ENCODE measurements at regions not wholly inside any gene's neighbourhood (a gene's known extent, or its start where the extent isn't known, plus 50 kb on each side); places are given as distances from the start of the nearest gene placed in this dataset.

DNA sequence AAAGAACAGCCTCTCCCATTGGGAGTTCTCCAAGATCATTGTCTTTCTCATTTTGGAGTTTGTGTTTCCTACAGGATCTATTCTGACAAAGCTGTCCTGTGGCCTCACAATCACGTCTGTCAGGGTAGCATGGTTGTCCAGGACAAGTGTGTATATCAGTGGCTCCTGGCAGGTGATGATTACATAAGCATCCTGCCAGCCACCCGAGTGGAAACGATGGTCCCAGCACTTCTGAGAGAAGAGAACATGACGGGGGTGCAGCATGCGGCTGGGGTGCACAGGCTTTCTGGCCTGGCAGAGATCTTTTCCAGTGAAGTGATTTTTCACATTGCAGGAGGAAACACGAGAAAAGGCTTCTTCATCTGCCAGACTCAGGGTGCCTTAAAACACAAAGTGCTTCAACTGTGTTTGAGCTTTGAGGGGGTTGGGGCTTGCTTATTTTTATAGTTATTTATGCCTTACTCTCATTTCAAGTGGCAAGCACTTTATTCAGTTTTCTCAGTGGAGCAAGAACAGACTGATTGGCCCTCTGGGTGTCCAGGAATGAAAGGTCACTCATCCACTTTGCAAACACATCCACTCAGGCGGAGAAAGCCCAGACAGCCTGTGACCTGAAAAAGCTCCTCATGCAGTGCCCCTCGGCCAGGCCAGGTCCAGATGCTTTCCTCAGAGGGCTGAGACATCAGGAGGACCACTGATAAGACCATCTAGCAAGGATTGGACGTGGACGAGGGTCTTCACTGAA, 186.0 kb downstream of the DUSP10 start:
- TF ChIP-seq ARNTL (CRISPR knock-in tag; IDR thresholded peaks at IDR 0.05; ENCODE audit: borderline replicate concordance, low read depth) (no peak), ZNF565 (CRISPR knock-in tag; conservative IDR thresholded peaks at IDR 0.05; ENCODE audit: low read depth) (no peak), OSR1 (CRISPR knock-in tag; IDR thresholded peaks at IDR 0.05) (no peak), ESRRG (CRISPR knock-in tag; IDR thresholded peaks at IDR 0.05) (no peak), ZNF70 (CRISPR knock-in tag; IDR thresholded peaks at IDR 0.05) (no peak), TOX (CRISPR knock-in tag; IDR thresholded peaks at IDR 0.05; ENCODE audit: borderline replicate concordance) (no peak), RARB (CRISPR knock-in tag; IDR thresholded peaks at IDR 0.05) (no peak), PPARA (CRISPR knock-in tag; IDR thresholded peaks at IDR 0.05; ENCODE audit: borderline replicate concordance) (no peak), ZNF8 (CRISPR knock-in tag; IDR thresholded peaks at IDR 0.05) (no peak)
- TF ChIP-seq, protein P1, sequence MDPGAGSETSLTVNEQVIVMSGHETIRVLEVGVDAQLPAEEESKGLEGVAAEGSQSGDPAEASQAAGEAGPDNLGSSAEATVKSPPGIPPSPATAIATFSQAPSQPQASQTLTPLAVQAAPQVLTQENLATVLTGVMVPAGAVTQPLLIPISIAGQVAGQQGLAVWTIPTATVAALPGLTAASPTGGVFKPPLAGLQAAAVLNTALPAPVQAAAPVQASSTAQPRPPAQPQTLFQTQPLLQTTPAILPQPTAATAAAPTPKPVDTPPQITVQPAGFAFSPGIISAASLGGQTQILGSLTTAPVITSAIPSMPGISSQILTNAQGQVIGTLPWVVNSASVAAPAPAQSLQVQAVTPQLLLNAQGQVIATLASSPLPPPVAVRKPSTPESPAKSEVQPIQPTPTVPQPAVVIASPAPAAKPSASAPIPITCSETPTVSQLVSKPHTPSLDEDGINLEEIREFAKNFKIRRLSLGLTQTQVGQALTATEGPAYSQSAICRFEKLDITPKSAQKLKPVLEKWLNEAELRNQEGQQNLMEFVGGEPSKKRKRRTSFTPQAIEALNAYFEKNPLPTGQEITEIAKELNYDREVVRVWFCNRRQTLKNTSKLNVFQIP (CRISPR knock-in tag; IDR thresholded peaks at IDR 0.05; ENCODE audit: borderline replicate concordance, low read depth): no peak
- TF ChIP-seq, protein P2, sequence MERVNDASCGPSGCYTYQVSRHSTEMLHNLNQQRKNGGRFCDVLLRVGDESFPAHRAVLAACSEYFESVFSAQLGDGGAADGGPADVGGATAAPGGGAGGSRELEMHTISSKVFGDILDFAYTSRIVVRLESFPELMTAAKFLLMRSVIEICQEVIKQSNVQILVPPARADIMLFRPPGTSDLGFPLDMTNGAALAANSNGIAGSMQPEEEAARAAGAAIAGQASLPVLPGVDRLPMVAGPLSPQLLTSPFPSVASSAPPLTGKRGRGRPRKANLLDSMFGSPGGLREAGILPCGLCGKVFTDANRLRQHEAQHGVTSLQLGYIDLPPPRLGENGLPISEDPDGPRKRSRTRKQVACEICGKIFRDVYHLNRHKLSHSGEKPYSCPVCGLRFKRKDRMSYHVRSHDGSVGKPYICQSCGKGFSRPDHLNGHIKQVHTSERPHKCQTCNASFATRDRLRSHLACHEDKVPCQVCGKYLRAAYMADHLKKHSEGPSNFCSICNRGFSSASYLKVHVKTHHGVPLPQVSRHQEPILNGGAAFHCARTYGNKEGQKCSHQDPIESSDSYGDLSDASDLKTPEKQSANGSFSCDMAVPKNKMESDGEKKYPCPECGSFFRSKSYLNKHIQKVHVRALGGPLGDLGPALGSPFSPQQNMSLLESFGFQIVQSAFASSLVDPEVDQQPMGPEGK (CRISPR knock-in tag; IDR thresholded peaks at IDR 0.05; ENCODE audit: borderline replicate concordance): no peak
- no peak for ATAC-seq

GRCh38 chr1:221556435-221556834, 185.5 kb downstream of the DUSP10 start:
- TF ChIP-seq ZFP3 (CRISPR knock-in tag; IDR thresholded peaks at IDR 0.05): no peak
- TF ChIP-seq, protein P3, sequence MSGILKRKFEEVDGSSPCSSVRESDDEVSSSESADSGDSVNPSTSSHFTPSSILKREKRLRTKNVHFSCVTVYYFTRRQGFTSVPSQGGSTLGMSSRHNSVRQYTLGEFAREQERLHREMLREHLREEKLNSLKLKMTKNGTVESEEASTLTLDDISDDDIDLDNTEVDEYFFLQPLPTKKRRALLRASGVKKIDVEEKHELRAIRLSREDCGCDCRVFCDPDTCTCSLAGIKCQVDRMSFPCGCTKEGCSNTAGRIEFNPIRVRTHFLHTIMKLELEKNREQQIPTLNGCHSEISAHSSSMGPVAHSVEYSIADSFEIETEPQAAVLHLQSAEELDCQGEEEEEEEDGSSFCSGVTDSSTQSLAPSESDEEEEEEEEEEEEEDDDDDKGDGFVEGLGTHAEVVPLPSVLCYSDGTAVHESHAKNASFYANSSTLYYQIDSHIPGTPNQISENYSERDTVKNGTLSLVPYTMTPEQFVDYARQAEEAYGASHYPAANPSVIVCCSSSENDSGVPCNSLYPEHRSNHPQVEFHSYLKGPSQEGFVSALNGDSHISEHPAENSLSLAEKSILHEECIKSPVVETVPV (CRISPR knock-in tag; IDR thresholded peaks at IDR 0.05): no peak
- no peak for TF ChIP-seq PPARA (CRISPR knock-in tag; IDR thresholded peaks at IDR 0.05; ENCODE audit: borderline replicate concordance)
- no peak for TF ChIP-seq RARB (CRISPR knock-in tag; IDR thresholded peaks at IDR 0.05)
- no peak for TF ChIP-seq CSDC2 (CRISPR knock-in tag; IDR thresholded peaks at IDR 0.05)
- TF ChIP-seq TOX (CRISPR knock-in tag; IDR thresholded peaks at IDR 0.05; ENCODE audit: borderline replicate concordance): no peak
- no peak for TF ChIP-seq ZNF70 (CRISPR knock-in tag; IDR thresholded peaks at IDR 0.05)
- TF ChIP-seq, protein P2 (CRISPR knock-in tag; IDR thresholded peaks at IDR 0.05; ENCODE audit: borderline replicate concordance): no peak
- no peak for TF ChIP-seq OSR1 (CRISPR knock-in tag; IDR thresholded peaks at IDR 0.05)
- TF ChIP-seq, protein P4, sequence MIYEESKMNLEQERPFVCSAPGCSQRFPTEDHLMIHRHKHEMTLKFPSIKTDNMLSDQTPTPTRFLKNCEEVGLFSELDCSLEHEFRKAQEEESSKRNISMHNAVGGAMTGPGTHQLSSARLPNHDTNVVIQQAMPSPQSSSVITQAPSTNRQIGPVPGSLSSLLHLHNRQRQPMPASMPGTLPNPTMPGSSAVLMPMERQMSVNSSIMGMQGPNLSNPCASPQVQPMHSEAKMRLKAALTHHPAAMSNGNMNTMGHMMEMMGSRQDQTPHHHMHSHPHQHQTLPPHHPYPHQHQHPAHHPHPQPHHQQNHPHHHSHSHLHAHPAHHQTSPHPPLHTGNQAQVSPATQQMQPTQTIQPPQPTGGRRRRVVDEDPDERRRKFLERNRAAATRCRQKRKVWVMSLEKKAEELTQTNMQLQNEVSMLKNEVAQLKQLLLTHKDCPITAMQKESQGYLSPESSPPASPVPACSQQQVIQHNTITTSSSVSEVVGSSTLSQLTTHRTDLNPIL (CRISPR knock-in tag; IDR thresholded peaks at IDR 0.05; ENCODE audit: low read depth): no peak
- TF ChIP-seq ZC3H10 (CRISPR knock-in tag; IDR thresholded peaks at IDR 0.05): no peak
- TF ChIP-seq ZNF565 (CRISPR knock-in tag; conservative IDR thresholded peaks at IDR 0.05; ENCODE audit: low read depth): no peak
- TF ChIP-seq ISL1 (CRISPR knock-in tag; IDR thresholded peaks at IDR 0.05): no peak
- TF ChIP-seq GLIS3 (CRISPR knock-in tag; IDR thresholded peaks at IDR 0.05): no peak
- ATAC-seq: peak; percentile 37; the same call in 2 of the 3 replicates

DNA sequence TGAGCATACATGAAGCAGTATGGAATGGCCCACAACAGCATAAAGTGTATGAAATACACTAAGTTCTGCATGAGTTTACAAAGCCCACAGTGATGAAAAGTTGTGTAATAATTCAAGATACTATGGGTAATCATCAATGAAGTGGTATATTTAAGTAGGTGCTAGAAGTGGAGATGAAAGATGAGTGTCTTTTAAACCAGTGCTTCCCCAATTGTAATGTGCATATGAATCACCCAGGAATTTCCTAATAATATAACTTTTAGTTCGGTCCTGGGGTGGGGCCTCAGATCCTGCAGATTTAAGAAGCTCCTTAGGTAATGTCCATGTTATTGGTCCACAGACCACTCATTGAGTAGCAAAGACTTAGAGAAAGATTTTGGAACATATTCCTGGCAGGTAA, 184.9 kb downstream of the DUSP10 start:
- no peak for ATAC-seq
- TF ChIP-seq ESRRG (CRISPR knock-in tag; IDR thresholded peaks at IDR 0.05) (no peak), ZFP3 (CRISPR knock-in tag; IDR thresholded peaks at IDR 0.05) (no peak), BACH2 (CRISPR knock-in tag; IDR thresholded peaks at IDR 0.05; ENCODE audit: borderline replicate concordance) (no peak), ZNF8 (CRISPR knock-in tag; IDR thresholded peaks at IDR 0.05) (no peak), RARB (CRISPR knock-in tag; IDR thresholded peaks at IDR 0.05) (no peak), ZNF565 (CRISPR knock-in tag; conservative IDR thresholded peaks at IDR 0.05; ENCODE audit: low read depth) (no peak), PPARA (CRISPR knock-in tag; IDR thresholded peaks at IDR 0.05; ENCODE audit: borderline replicate concordance) (no peak), ZFP30 (CRISPR knock-in tag; IDR thresholded peaks at IDR 0.05) (no peak), GLIS3 (CRISPR knock-in tag; IDR thresholded peaks at IDR 0.05) (no peak), ISL1 (CRISPR knock-in tag; IDR thresholded peaks at IDR 0.05) (no peak)
- TF ChIP-seq, protein P2 (CRISPR knock-in tag; IDR thresholded peaks at IDR 0.05; ENCODE audit: borderline replicate concordance): no peak
- TF ChIP-seq, protein P4 (CRISPR knock-in tag; IDR thresholded peaks at IDR 0.05; ENCODE audit: low read depth): no peak
- TF ChIP-seq, protein P5, sequence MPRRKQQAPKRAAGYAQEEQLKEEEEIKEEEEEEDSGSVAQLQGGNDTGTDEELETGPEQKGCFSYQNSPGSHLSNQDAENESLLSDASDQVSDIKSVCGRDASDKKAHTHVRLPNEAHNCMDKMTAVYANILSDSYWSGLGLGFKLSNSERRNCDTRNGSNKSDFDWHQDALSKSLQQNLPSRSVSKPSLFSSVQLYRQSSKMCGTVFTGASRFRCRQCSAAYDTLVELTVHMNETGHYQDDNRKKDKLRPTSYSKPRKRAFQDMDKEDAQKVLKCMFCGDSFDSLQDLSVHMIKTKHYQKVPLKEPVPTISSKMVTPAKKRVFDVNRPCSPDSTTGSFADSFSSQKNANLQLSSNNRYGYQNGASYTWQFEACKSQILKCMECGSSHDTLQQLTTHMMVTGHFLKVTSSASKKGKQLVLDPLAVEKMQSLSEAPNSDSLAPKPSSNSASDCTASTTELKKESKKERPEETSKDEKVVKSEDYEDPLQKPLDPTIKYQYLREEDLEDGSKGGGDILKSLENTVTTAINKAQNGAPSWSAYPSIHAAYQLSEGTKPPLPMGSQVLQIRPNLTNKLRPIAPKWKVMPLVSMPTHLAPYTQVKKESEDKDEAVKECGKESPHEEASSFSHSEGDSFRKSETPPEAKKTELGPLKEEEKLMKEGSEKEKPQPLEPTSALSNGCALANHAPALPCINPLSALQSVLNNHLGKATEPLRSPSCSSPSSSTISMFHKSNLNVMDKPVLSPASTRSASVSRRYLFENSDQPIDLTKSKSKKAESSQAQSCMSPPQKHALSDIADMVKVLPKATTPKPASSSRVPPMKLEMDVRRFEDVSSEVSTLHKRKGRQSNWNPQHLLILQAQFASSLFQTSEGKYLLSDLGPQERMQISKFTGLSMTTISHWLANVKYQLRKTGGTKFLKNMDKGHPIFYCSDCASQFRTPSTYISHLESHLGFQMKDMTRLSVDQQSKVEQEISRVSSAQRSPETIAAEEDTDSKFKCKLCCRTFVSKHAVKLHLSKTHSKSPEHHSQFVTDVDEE (CRISPR knock-in tag; IDR thresholded peaks at IDR 0.05): no peak
